Skeletal muscle tissue (tissue), 3 donors: ENCODE measurements at regions not wholly inside any gene's neighbourhood (a gene's known extent, or its start where the extent isn't known, plus 50 kb on each side); places are given as distances from the start of the nearest gene placed in this dataset.

Source experiments
- H3K27ac ChIP-seq: one replicate; pipeline ENCODE4 v1.7.0; 2013; ENCODE audit warnings: mild to moderate bottlenecking, low read depth, low read length, inconsistent platforms
- H3K27me3 ChIP-seq, 3 donors: one replicate each; pipeline ENCODE4 v1.7.0; 2013; ENCODE audit warnings: low read length in 3 of 3; ENCODE audit not compliant: control insufficient read depth in 3 of 3, insufficient read depth in 3 of 3
- H3K36me3 ChIP-seq, 3 donors: one replicate each; pipeline ENCODE4 v1.7.0; 2013; ENCODE audit warnings: low read length in 3 of 3; ENCODE audit not compliant: control insufficient read depth in 3 of 3, insufficient read depth in 3 of 3
- H3K4me1 ChIP-seq, 3 donors: one replicate each; pipeline ENCODE4 v1.7.0; 2013; ENCODE audit warnings: low read length in 3 of 3, mild to moderate bottlenecking in 3 of 3; ENCODE audit not compliant: control insufficient read depth in 3 of 3, insufficient read depth in 3 of 3
- H3K4me3 ChIP-seq, 3 donors: one replicate each; pipeline ENCODE4 v1.7.0; 2013; ENCODE audit warnings: low read length in 3 of 3
- H3K9ac ChIP-seq, 3 donors: one replicate each; pipeline ENCODE4 v1.7.0; 2013; ENCODE audit warnings: low read length in 3 of 3, mild to moderate bottlenecking in 3 of 3, moderate library complexity in 2 of 3, low read depth in 1 of 3
- H3K9me3 ChIP-seq, 3 donors: one replicate each; pipeline ENCODE4 v1.7.0; 2013; ENCODE audit warnings: low read length in 3 of 3; ENCODE audit not compliant: control insufficient read depth in 3 of 3
- donor health status: Osteomylitis.

DNA sequence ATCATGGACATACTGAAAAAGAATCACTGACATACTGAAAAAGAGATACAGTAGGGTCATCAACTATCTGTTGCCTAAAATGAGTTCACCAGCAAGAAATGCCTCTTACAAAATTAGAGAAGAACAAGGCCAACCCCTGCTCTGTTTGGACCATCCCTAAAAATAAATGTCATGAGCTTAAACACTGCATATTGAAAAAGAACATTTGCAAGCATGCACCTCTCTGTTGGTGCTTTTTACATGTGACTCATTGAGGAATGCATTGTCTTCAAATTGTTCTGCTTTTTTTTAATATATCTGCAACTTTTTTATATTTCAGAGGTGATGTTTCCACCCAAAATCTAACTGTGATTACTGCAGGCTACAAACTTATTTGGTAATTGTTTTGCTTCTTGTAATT lies 233.9 kb upstream of the LRATD1 start:
- H3K4me1 ChIP-seq: no peaks in the 10 kb centered on the region

DNA sequence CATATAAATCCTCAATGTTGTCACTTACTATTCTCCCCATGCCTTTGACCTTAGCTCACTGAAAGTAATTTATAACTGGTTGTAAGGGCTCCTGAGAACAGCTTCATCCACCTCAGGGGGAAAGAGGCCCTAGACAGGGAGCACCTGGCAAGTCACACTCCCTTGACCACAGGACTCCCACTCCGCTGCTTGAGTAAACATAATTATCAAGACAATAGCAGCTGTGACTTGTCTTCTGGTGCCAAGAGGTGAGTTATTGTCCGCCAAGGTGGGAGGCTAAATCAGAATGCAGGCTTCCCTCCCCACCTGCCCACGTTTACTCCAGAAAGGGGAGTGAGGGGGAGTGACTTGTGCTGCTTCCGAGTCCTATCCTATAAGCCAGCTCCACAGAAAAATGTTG lies 230.6 kb upstream of the LRATD1 start:
- H3K27ac ChIP-seq: no peak overlapping the region
- no peaks in the 10 kb centered on the region for H3K4me1 ChIP-seq
- H3K9me3 ChIP-seq: no peaks in the 10 kb centered on the region
- no peaks in the 10 kb centered on the region for H3K27me3 ChIP-seq
- no peaks in the 10 kb centered on the region for H3K36me3 ChIP-seq
- H3K9ac ChIP-seq: no peak overlapping the region
- no peak overlapping the region for H3K4me3 ChIP-seq

More for the DNA sequence above, 233.9 kb upstream of the LRATD1 start:
- Histone ChIP-seq H3K27me3 (no peaks in the 10 kb centered on the region), H3K9me3 (no peaks in the 10 kb centered on the region), H3K4me3 (no peak overlapping the region), H3K27ac (no peak overlapping the region), H3K36me3 (no peaks in the 10 kb centered on the region), H3K9ac (no peak overlapping the region)

DNA sequence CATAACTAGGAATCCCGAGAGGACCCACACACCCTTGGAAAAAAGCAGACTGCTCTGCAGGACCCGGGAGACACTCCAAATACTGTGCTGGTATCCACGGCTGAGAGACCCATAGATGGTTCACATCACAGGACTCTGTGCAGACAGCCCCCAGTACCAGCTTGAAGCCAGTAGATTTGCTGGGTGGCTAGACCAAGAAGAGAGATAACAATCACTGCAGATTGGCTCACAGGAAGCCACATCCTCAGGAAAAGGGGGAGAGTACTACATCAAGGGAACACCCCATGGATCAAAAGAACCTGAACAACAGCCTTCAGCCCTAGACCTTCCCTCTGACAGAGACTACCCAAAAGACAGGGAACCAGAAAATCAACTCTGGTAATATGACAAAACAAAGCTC lies 223.8 kb upstream of the LRATD1 start:
- Histone ChIP-seq H3K9ac (no peak overlapping the region), H3K27me3 (no peaks in the 10 kb centered on the region), H3K36me3 (no peaks in the 10 kb centered on the region), H3K9me3 (peaks cover 0 to 3% (median 0%) of the 10 kb centered on the region in 3 donors), H3K4me3 (no peak overlapping the region), H3K27ac (no peak overlapping the region), H3K4me1 (no peaks in the 10 kb centered on the region)

- no peaks in the 10 kb centered on the region for H3K9me3 ChIP-seq
- no peak overlapping the region for H3K4me3 ChIP-seq
- H3K9ac ChIP-seq: no peak overlapping the region
- no peak overlapping the region for H3K27ac ChIP-seq
- H3K27me3 ChIP-seq: no peaks in the 10 kb centered on the region
- H3K36me3 ChIP-seq: no peaks in the 10 kb centered on the region
- no peaks in the 10 kb centered on the region for H3K4me1 ChIP-seq
Measured at GRCh38 chr2:14417551-14417950, 215.0 kb upstream of the LRATD1 start.

DNA sequence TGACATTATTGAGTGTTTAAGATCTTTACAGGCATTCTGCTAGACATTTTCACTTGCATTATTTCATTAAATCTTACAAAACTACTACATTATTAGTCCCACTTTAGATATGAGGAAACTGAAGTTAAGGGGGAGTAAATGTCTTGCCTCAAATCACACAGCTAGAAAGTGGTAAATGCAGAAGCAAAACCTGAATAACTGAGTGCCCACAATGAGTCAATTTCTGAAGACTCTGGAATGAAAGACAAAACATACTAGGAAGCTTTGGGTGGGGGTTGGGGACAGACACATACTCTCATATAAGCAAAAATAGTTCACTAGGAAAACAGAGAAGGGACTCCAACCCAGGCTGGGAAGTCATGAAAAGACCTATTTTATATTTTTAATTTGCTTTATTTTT lies 214.4 kb upstream of the LRATD1 start:
- H3K27ac ChIP-seq: no peak overlapping the region
- H3K9ac ChIP-seq: no peak overlapping the region
- H3K4me1 ChIP-seq: no peaks in the 10 kb centered on the region
- no peaks in the 10 kb centered on the region for H3K9me3 ChIP-seq
- H3K36me3 ChIP-seq: no peaks in the 10 kb centered on the region
- no peak overlapping the region for H3K4me3 ChIP-seq
- no peaks in the 10 kb centered on the region for H3K27me3 ChIP-seq

DNA sequence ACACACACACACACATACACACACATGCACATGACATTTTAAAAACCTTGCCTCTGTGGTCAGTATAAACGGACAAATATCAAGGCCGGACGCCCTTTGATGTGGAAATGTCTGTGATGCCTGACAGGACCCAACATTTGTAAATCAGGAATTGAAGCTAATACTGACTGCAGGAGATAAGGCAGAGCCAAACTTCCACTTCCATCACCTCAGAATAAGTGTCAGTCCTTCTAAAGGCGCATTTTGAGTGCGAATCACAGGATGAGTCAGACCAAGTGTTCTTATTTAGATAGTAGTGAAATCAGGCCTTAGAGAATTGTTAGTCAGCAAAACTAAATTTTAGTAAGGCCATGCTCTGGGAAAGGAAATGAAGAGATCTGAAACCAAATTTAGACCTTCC lies 211.7 kb upstream of the LRATD1 start:
- Histone ChIP-seq H3K36me3 (no peaks in the 10 kb centered on the region), H3K4me1 (no peaks in the 10 kb centered on the region), H3K27me3 (no peaks in the 10 kb centered on the region), H3K9ac (no peak overlapping the region), H3K27ac (no peak overlapping the region), H3K4me3 (no peak overlapping the region), H3K9me3 (no peaks in the 10 kb centered on the region)

GRCh38 chr2:14422426-14422825 lies 210.1 kb upstream of the LRATD1 start:
- Histone ChIP-seq H3K27ac (no peak overlapping the region), H3K9ac (no peak overlapping the region), H3K4me1 (no peaks in the 10 kb centered on the region), H3K4me3 (no peak overlapping the region), H3K27me3 (no peaks in the 10 kb centered on the region), H3K9me3 (no peaks in the 10 kb centered on the region), H3K36me3 (no peaks in the 10 kb centered on the region)

GRCh38 chr2:14423145-14423906 lies 209.2 kb upstream of the LRATD1 start:
- H3K27me3 ChIP-seq: no peaks in the 10 kb centered on the region

DNA sequence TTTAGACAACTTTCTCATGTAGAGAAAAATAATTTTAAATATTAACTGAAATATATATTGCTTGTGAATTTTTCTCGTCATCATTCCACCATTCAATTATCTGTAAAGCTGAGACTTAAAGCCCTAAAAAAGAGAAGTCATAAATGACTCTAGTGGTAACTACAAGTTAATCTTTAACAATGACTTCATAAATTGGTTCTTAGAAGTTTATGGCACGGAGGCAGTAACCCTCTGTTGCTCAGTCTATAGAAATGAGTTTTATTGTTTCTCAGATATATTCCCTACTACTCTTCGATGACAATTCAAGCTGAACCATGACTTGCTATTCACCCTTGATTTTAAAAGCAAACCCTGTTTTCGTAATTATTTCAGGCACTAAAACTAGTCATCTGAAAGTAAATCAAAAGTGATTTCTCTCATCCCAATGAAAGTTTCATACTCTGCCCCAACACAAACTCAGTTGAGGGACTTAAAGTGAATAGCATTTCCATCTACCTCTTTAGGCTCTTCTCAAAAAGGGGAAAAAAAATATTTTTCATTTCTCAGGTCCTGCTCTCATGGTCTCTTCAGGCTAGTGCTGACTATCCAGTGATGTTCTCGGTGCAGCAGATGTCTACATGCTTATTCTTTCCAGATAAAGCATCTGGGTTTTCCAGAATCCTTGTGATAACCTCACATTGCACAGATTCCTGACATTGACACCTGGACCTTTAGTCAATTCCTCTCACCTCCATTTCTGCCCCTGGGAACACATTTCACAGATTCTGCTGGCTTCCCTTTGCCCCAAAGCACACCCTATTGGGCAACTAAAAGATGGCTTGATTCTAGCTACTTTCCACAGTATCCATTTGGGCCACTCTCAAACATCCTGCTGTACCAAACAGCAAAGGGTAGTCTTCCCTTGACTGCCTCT lies 207.8 kb upstream of the LRATD1 start:
- Histone ChIP-seq H3K9me3 (no peaks in the 10 kb centered on the region), H3K4me3 (no peak overlapping the region), H3K4me1 (no peaks in the 10 kb centered on the region), H3K9ac (no peak overlapping the region), H3K27me3 (no peaks in the 10 kb centered on the region), H3K36me3 (no peaks in the 10 kb centered on the region), H3K27ac (no peak overlapping the region)

More at GRCh38 chr2:14423145-14423906, 209.2 kb upstream of the LRATD1 start:
- no peak overlapping the region for H3K4me3 ChIP-seq
- H3K27ac ChIP-seq: no peak overlapping the region
- H3K9ac ChIP-seq: no peak overlapping the region
- no peaks in the 10 kb centered on the region for H3K9me3 ChIP-seq
- no peaks in the 10 kb centered on the region for H3K4me1 ChIP-seq
- no peaks in the 10 kb centered on the region for H3K36me3 ChIP-seq

DNA sequence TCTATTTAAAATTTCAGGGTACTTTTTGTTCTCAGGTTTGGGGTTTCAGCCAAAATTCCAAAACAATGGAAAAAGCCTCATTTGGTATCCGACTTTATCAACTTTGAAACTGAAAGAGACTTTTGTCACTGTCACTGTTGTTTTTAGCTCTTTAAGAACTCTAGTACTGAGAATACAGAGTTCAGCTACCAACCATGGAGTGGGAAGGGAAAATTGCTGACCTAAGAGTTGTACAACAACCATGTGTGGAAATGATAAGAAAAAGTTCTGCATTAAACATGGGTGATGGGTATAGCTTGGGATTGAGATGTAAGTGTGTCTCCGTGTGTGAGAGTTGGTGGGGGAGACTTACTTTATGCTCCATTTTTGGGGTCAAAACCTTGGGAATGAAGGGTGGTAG lies 206.6 kb upstream of the LRATD1 start:
- Histone ChIP-seq H3K4me1 (no peaks in the 10 kb centered on the region), H3K27ac (no peak overlapping the region), H3K27me3 (no peaks in the 10 kb centered on the region), H3K9ac (no peak overlapping the region), H3K36me3 (no peaks in the 10 kb centered on the region), H3K4me3 (no peak overlapping the region), H3K9me3 (no peaks in the 10 kb centered on the region)
